ENCODE measurements at regions not wholly inside any gene's neighbourhood (a gene's known extent, or its start where the extent isn't known, plus 50 kb on each side); places are given as distances from the start of the nearest gene placed in this dataset.

- intact Hi-C loops (cut with micrococcal nuclease), result loop anchor here (1.0 to 5.0 kb wide), 5 partner anchors 15 to 371 kb away; partner anchors contain the start of gene VAT1L
- Histone ChIP-seq H3K4me3 (replicated peaks in 1 of 3; ENCODE audit: insufficient read depth in 1 of 3, low read depth in 1 of 3, low read length in 3 of 3) (no peak overlapping the region), H3K27ac (ENCODE audit: insufficient read depth, low read depth, low read length) (no peak overlapping the region), H3K9me3 (replicated peaks; ENCODE audit: control insufficient read depth, insufficient read depth, low read length) (no peaks in the 10 kb centered on the region), H3K9me1 (replicated peaks; ENCODE audit: control insufficient read depth, extremely low read depth, insufficient read depth, low read length) (no peaks in the 10 kb centered on the region), H4K20me1 (replicated peaks; ENCODE audit: control insufficient read depth, extremely low read depth, insufficient read depth, low read length) (no peaks in the 10 kb centered on the region), H2AFZ (ENCODE audit: low read depth, low read length) (no peak overlapping the region), H3K9ac (replicated peaks; ENCODE audit: extremely low read depth, insufficient read depth, low read length) (no peak overlapping the region), H3K27me3 (ENCODE audit: control insufficient read depth in 2 of 2, insufficient read depth in 2 of 2, low read length in 2 of 2) (no peaks in the 10 kb centered on the region), H3K4me1 (ENCODE audit: control insufficient read depth, extremely low read depth, insufficient read depth, low read length) (peaks cover 26% of the 10 kb centered on the region), H3K4me2 (ENCODE audit: insufficient read depth, low read length) (no peak overlapping the region), H3K79me2 (ENCODE audit: control insufficient read depth, insufficient read depth, low read length) (no peaks in the 10 kb centered on the region), H3K36me3 (ENCODE audit: control insufficient read depth in 2 of 2, extremely low read depth in 1 of 2, insufficient read depth in 2 of 2, low read length in 2 of 2) (no peaks in the 10 kb centered on the region)
- FAIRE-seq (peak; percentile 78), DNase-seq (ENCODE audit: low read depth, low spot score) (peak; percentile 77)
- dilution Hi-C loops (cut with MboI; ENCODE audit: extremely low pct_ligation_motif_present, low sequenced_read_pairs), result loop anchor here (25.0 kb wide), 1 partner anchor 363 kb away; no protein-coding TSS in a partner anchor
- no TSS peak for BruUV-seq (replicated peaks)
- ChIA-PET CTCF (interaction anchor here (0.7 to 3.1 kb wide), 8 partner anchors 9 to 403 kb away, joined by 3 to 26 read pairs (median 6); no protein-coding TSS in a partner anchor), POLR2A (no interaction called here)
- TF ChIP-seq CTCF (IDR thresholded peaks at IDR 0.05; ENCODE audit: extremely low read depth in 1 of 2, insufficient read depth in 1 of 2, low read depth in 1 of 2, low read length in 2 of 2) (peak; percentile 81 to 94), GATA2 (IDR thresholded peaks at IDR 0.05; ENCODE audit: insufficient read depth, insufficient read length, low read depth, low read length) (no peak), POLR2A (IDR thresholded peaks at IDR 0.05; ENCODE audit: low read depth, low read length) (no peak), POLR2AphosphoS5 (IDR thresholded peaks at IDR 0.05; ENCODE audit: insufficient read depth, low read depth, low read length) (no peak), JUN (IDR thresholded peaks at IDR 0.05; ENCODE audit: borderline replicate concordance, insufficient read depth, insufficient read length, low read depth) (no peak), EZH2 (IDR thresholded peaks at IDR 0.05; ENCODE audit: borderline replicate concordance, low read depth, low read length, severe bottlenecking) (no peak), MAX (IDR thresholded peaks at IDR 0.05; ENCODE audit: insufficient read depth, insufficient read length) (no peak), FOS (IDR thresholded peaks at IDR 0.05; ENCODE audit: borderline replicate concordance, insufficient read depth, low read length) (no peak), MYC (IDR thresholded peaks at IDR 0.05; ENCODE audit: low read depth, low read length) (no peak)
Observed at GRCh38 chr16:77599793-77600415, 122.4 kb upstream of the NUDT7 start.

Data from endothelial cell of umbilical vein (primary cell).